Ishikawa (cell line): ENCODE measurements at regions not wholly inside any gene's neighbourhood (a gene's known extent, or its start where the extent isn't known, plus 50 kb on each side); places are given as distances from the start of the nearest gene placed in this dataset.

Experiments
- CEBPB ChIP-seq: IDR thresholded peaks from 2 replicates; pipeline ENCODE4 v1.6.1; 2012
- CREB1 ChIP-seq: IDR thresholded peaks from 2 replicates; pipeline ENCODE4 v1.6.1; 2012; ENCODE audit warnings: low read depth
- EGR1 ChIP-seq: IDR thresholded peaks from 2 replicates; pipeline ENCODE4 v1.6.1; 2012
- EP300 ChIP-seq: IDR thresholded peaks from 2 replicates; pipeline ENCODE4 v1.6.1; 2012; ENCODE audit warnings: borderline replicate concordance
- FOXM1 ChIP-seq: IDR thresholded peaks from 2 replicates; pipeline ENCODE4 v1.6.1; 2012; ENCODE audit warnings: low read depth, borderline replicate concordance
- MAX ChIP-seq: IDR thresholded peaks from 2 replicates; pipeline ENCODE4 v1.6.1; 2012
- NFIC ChIP-seq: IDR thresholded peaks from 2 replicates; pipeline ENCODE4 v1.6.1; 2012
- RAD21 ChIP-seq: IDR thresholded peaks from 2 replicates; pipeline ENCODE4 v1.6.1; 2012; ENCODE audit warnings: low read depth
- REST ChIP-seq: IDR thresholded peaks from 2 replicates; pipeline ENCODE4 v1.6.1; 2012; ENCODE audit warnings: low read depth, mild to moderate bottlenecking
- TAF1 ChIP-seq: IDR thresholded peaks from 2 replicates; pipeline ENCODE4 v1.6.1; 2012; ENCODE audit warnings: low read depth, mild to moderate bottlenecking
- TCF12 ChIP-seq: IDR thresholded peaks from 2 replicates; pipeline ENCODE4 v1.6.1; 2012; ENCODE audit warnings: low read depth
- TEAD4 ChIP-seq: IDR thresholded peaks from 2 replicates; pipeline ENCODE4 v1.6.1; 2012
- USF1 ChIP-seq: IDR thresholded peaks from 2 replicates; pipeline ENCODE4 v1.6.1; 2012
- YY1 ChIP-seq: IDR thresholded peaks from 2 replicates; pipeline ENCODE4 v1.6.1; 2012; ENCODE audit warnings: low read depth
- ZBTB7A ChIP-seq: IDR thresholded peaks from 2 replicates; pipeline ENCODE4 v1.6.1; 2012; ENCODE audit warnings: low read depth

- TF ChIP-seq USF1, result no peak
- no peak for TF ChIP-seq REST
- TF ChIP-seq TCF12, result no peak
- no peak for TF ChIP-seq CREB1
- no peak for TF ChIP-seq EP300
- no peak for TF ChIP-seq TEAD4
- TF ChIP-seq NFIC, result no peak
- TF ChIP-seq ZBTB7A, result no peak
- TF ChIP-seq MAX, result no peak
- no peak for TF ChIP-seq CEBPB
- no peak for TF ChIP-seq FOXM1
- no peak for TF ChIP-seq TAF1
- TF ChIP-seq RAD21, result no peak
- no peak for TF ChIP-seq YY1
- TF ChIP-seq EGR1, result no peak
These were observed 207.1 kb upstream of the MEF2C start for GRCh38 chr5:89090037-89090436.

- TF ChIP-seq ZBTB7A (no peak), TCF12 (no peak), CREB1 (no peak), EP300 (no peak), TEAD4 (no peak), USF1 (no peak), FOXM1 (no peak), CEBPB (no peak), NFIC (no peak)
These were observed 204.8 kb upstream of the MEF2C start for GRCh38 chr5:89087551-89088318.

GRCh38 chr5:89087128-89087527, 204.1 kb upstream of the MEF2C start:
- TF ChIP-seq TCF12, result no peak
- TF ChIP-seq CREB1, result no peak
- TF ChIP-seq NFIC, result no peak
- no peak for TF ChIP-seq USF1
- TF ChIP-seq CEBPB, result no peak
- no peak for TF ChIP-seq EP300
- TF ChIP-seq FOXM1, result no peak
- no peak for TF ChIP-seq YY1
- no peak for TF ChIP-seq REST
- TF ChIP-seq TEAD4, result no peak
- TF ChIP-seq ZBTB7A, result no peak
- no peak for TF ChIP-seq RAD21
- no peak for TF ChIP-seq MAX
- TF ChIP-seq TAF1, result no peak
- no peak for TF ChIP-seq EGR1

GRCh38 chr5:89086390-89087086, 203.6 kb upstream of the MEF2C start:
- no peak for TF ChIP-seq CEBPB
- no peak for TF ChIP-seq EGR1
- no peak for TF ChIP-seq RAD21
- no peak for TF ChIP-seq REST
- no peak for TF ChIP-seq MAX
- TF ChIP-seq NFIC, result no peak
- TF ChIP-seq EP300, result no peak
- no peak for TF ChIP-seq TEAD4
- TF ChIP-seq TCF12, result no peak
- TF ChIP-seq ZBTB7A, result no peak
